ENCODE measurements at regions not wholly inside any gene's neighbourhood (a gene's known extent, or its start where the extent isn't known, plus 50 kb on each side); places are given as distances from the start of the nearest gene placed in this dataset.

GRCh38 chr5:127183332-127183731, 107.3 kb upstream of the MEGF10 start:
- BruUV-seq (replicated peaks): no TSS peak
- Mint-ChIP-seq H3K27me3 (ENCODE audit: insufficient read depth, unreplicated experiment) (no peaks in the 10 kb centered on the region), H3K4me3 (ENCODE audit: unreplicated experiment) (no peak overlapping the region), H3K4me1 (ENCODE audit: low read depth, unreplicated experiment) (no peaks in the 10 kb centered on the region), H3K36me3 (ENCODE audit: insufficient read depth, unreplicated experiment) (no peaks in the 10 kb centered on the region), H3K9me3 (ENCODE audit: unreplicated experiment) (no peaks in the 10 kb centered on the region), H3K27ac (ENCODE audit: unreplicated experiment) (no peak overlapping the region)
- TF ChIP-seq, protein P1, sequence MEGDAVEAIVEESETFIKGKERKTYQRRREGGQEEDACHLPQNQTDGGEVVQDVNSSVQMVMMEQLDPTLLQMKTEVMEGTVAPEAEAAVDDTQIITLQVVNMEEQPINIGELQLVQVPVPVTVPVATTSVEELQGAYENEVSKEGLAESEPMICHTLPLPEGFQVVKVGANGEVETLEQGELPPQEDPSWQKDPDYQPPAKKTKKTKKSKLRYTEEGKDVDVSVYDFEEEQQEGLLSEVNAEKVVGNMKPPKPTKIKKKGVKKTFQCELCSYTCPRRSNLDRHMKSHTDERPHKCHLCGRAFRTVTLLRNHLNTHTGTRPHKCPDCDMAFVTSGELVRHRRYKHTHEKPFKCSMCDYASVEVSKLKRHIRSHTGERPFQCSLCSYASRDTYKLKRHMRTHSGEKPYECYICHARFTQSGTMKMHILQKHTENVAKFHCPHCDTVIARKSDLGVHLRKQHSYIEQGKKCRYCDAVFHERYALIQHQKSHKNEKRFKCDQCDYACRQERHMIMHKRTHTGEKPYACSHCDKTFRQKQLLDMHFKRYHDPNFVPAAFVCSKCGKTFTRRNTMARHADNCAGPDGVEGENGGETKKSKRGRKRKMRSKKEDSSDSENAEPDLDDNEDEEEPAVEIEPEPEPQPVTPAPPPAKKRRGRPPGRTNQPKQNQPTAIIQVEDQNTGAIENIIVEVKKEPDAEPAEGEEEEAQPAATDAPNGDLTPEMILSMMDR (IDR thresholded peaks at IDR 0.05; ENCODE audit: insufficient read depth in 1 of 2, low read depth in 1 of 2, low read length in 1 of 2, severe bottlenecking in 1 of 2, unreplicated experiment in 1 of 2): no peak
- DNase-seq: no peak
- no peaks in the 10 kb centered on the region for H3K9me3 ChIP-seq
- ChIA-PET CTCF (no interaction called here), POLR2A (no interaction called here)
- no peak overlapping the region for H3K4me3 ChIP-seq (ENCODE audit: low read depth, low read length)
- H3K36me3 ChIP-seq (ENCODE audit: control insufficient read depth, insufficient read depth, low read length): no peaks in the 10 kb centered on the region
- intact Hi-C loops (cut with micrococcal nuclease; ENCODE audit: unreplicated experiment): no loop called here
- H3K27me3 ChIP-seq (replicated peaks; ENCODE audit: control insufficient read depth, insufficient read depth, low read length): no peaks in the 10 kb centered on the region
- H3K4me1 ChIP-seq: peaks cover 11% of the 10 kb centered on the region; the same call in 1 of the 2 replicates

DNA sequence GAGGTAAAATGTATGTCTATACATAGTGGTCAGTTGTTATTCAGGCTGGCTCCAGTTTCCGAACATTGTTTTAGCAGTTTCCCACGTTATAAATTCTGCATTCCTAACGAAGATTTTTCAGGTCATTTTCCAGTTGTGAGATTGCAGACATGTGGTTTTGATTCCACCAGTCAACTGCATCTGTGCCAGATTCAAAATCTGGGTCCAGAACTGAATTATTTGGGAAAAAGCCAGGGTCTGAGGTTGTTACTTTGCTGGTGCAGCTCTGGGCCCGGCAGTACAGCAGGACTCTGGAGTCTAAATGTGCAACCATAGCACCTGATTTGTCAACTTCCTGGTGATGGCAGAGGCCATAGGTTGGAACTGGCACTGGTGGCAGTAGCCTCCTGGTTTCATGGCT, 105.7 kb upstream of the MEGF10 start:
- no TSS peak for BruUV-seq (replicated peaks)
- Histone ChIP-seq H3K4me1 (peaks cover 11% of the 10 kb centered on the region; the same call in 1 of the 2 replicates), H3K4me3 (ENCODE audit: low read depth, low read length) (no peak overlapping the region), H3K36me3 (ENCODE audit: control insufficient read depth, insufficient read depth, low read length) (no peaks in the 10 kb centered on the region), H3K9me3 (no peaks in the 10 kb centered on the region), H3K27me3 (replicated peaks; ENCODE audit: control insufficient read depth, insufficient read depth, low read length) (no peaks in the 10 kb centered on the region)
- H3K27ac Mint-ChIP-seq (ENCODE audit: unreplicated experiment): no peak overlapping the region
- TF ChIP-seq, protein P1 (IDR thresholded peaks at IDR 0.05; ENCODE audit: insufficient read depth in 1 of 2, low read depth in 1 of 2, low read length in 1 of 2, severe bottlenecking in 1 of 2, unreplicated experiment in 1 of 2): no peak
- CTCF ChIA-PET: no interaction called here
- H3K36me3 Mint-ChIP-seq (ENCODE audit: insufficient read depth, unreplicated experiment): no peaks in the 10 kb centered on the region
- intact Hi-C loops (cut with micrococcal nuclease; ENCODE audit: unreplicated experiment): no loop called here
- no peaks in the 10 kb centered on the region for H3K27me3 Mint-ChIP-seq (ENCODE audit: insufficient read depth, unreplicated experiment)
- no peak overlapping the region for H3K4me3 Mint-ChIP-seq (ENCODE audit: unreplicated experiment)
- POLR2A ChIA-PET: no interaction called here
- no peaks in the 10 kb centered on the region for H3K4me1 Mint-ChIP-seq (ENCODE audit: low read depth, unreplicated experiment)
- DNase-seq: no peak
- H3K9me3 Mint-ChIP-seq (ENCODE audit: unreplicated experiment): no peaks in the 10 kb centered on the region

DNA sequence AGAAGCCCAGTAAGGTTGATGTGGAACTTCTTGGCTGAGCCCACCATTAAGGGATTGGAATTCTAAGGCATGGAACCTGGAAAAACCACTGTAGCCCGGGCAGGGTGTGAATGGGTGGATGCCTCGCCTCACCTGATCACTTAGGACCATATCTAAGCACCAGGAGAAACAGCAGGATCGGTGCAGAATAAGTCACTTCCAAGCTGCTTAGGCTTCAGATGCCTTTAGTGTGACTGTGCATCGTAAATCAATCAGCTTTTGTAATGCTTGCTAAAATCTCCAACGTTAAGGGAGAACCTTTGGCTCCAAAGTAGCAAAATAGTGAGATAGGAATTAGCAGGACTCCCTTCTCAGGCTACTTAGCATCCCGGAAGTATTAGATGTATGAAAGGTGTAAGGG, 103.9 kb upstream of the MEGF10 start:
- no peaks in the 10 kb centered on the region for H3K27me3 ChIP-seq (replicated peaks; ENCODE audit: control insufficient read depth, insufficient read depth, low read length)
- no peaks in the 10 kb centered on the region for H3K9me3 ChIP-seq
- H3K4me3 ChIP-seq (ENCODE audit: low read depth, low read length): no peak overlapping the region
- intact Hi-C loops (cut with micrococcal nuclease; ENCODE audit: unreplicated experiment): no loop called here
- Mint-ChIP-seq H3K4me3 (ENCODE audit: unreplicated experiment) (no peak overlapping the region), H3K4me1 (ENCODE audit: low read depth, unreplicated experiment) (no peaks in the 10 kb centered on the region), H3K27ac (ENCODE audit: unreplicated experiment) (no peak overlapping the region), H3K27me3 (ENCODE audit: insufficient read depth, unreplicated experiment) (no peaks in the 10 kb centered on the region), H3K9me3 (ENCODE audit: unreplicated experiment) (no peaks in the 10 kb centered on the region), H3K36me3 (ENCODE audit: insufficient read depth, unreplicated experiment) (no peaks in the 10 kb centered on the region)
- peak; percentile 4 to 43 for DNase-seq
- H3K4me1 ChIP-seq: peaks cover 11% of the 10 kb centered on the region; the same call in 1 of the 2 replicates
- ChIA-PET POLR2A (no interaction called here), CTCF (no interaction called here)
- TF ChIP-seq, protein P1 (IDR thresholded peaks at IDR 0.05; ENCODE audit: insufficient read depth in 1 of 2, low read depth in 1 of 2, low read length in 1 of 2, severe bottlenecking in 1 of 2, unreplicated experiment in 1 of 2): no peak
- H3K36me3 ChIP-seq (ENCODE audit: control insufficient read depth, insufficient read depth, low read length): no peaks in the 10 kb centered on the region
- no TSS peak for BruUV-seq (replicated peaks)
